ENCODE measurements at regions not wholly inside any gene's neighbourhood (a gene's known extent, or its start where the extent isn't known, plus 50 kb on each side); places are given as distances from the start of the nearest gene placed in this dataset.

DNA sequence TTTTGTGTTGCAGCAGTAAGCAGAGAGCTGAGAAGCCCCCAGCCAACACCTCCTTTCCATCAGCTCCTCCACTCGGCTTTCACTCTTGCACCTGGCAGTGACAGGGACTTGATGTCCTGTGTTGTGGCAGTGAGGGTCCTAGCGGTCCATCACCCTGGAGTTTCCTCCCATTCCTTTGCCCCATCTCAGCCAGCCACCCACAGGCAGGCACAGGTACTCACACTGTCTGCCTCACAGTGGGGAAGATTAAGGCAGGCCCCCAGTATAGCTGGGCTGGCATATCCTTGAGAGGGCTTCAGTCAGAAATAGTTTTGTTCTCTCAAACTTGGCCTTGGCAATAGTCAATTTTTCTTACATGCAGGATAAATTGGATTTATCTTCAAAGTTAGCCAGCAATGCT is 362.7 kb downstream of the GADD45G start:
- 94% methylated on average over 2 of the region's 2 CpGs for WGBS

DNA sequence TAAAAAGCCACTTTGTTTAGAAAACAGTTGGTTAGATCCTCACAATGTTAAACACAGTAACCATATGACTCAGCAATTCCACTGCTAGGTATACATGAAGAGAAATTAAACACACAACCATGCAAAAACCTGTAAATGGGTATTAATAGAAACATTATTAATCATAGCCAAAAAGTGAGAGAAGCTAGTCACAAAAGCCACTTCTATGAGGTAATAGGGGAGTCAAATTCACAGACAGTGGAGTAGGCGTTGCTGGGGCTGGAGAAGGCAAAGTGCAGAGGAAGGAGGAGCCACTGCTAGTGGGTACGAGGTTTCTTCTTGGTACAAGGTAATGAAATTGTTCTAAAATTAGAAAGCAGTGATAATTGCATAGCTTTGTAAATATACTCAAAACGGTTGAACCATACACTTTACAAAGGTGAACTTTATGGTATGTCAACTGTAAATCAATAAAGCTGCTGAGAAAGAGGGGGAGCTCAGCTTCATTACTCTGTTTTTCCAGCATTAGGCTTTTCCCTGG is 364.4 kb downstream of the GADD45G start:
- Histone ChIP-seq H3K27ac (no peak overlapping the region), H3K4me1 (no peaks in the 10 kb centered on the region), H3K27me3 (no peaks in the 10 kb centered on the region), H3K36me3 (no peaks in the 10 kb centered on the region), H3K4me3 (no peak overlapping the region), H3K9me3 (no peaks in the 10 kb centered on the region)
- no peak for TF ChIP-seq POLR2AphosphoS5 (IDR thresholded peaks at IDR 0.05)
- no peak for TF ChIP-seq CTCF (IDR thresholded peaks at IDR 0.05)
- no peak for TF ChIP-seq POLR2A (IDR thresholded peaks at IDR 0.05)
- TF ChIP-seq EP300 (IDR thresholded peaks at IDR 0.05), result no peak
- no peak for DNase-seq (ENCODE audit: low spot score in 2 of 2)
- 29% methylated on average over 3 of the region's 3 CpGs for WGBS

More for the DNA sequence above, 362.7 kb downstream of the GADD45G start:
- Histone ChIP-seq H3K4me1 (peaks cover 3% of the 10 kb centered on the region), H3K27ac (no peak overlapping the region), H3K27me3 (no peaks in the 10 kb centered on the region), H3K36me3 (no peaks in the 10 kb centered on the region), H3K9me3 (no peaks in the 10 kb centered on the region), H3K4me3 (no peak overlapping the region)
- TF ChIP-seq POLR2AphosphoS5 (IDR thresholded peaks at IDR 0.05) (no peak), CTCF (IDR thresholded peaks at IDR 0.05) (no peak), EP300 (IDR thresholded peaks at IDR 0.05) (no peak), POLR2A (IDR thresholded peaks at IDR 0.05) (no peak)
- no peak for DNase-seq (ENCODE audit: low spot score in 2 of 2)

GRCh38 chr9:89969881-89970639 is 365.2 kb downstream of the GADD45G start:
- no peaks in the 10 kb centered on the region for H3K9me3 ChIP-seq
- H3K27ac ChIP-seq, result no peak overlapping the region
- H3K4me1 ChIP-seq, result no peaks in the 10 kb centered on the region
- no peaks in the 10 kb centered on the region for H3K36me3 ChIP-seq
- WGBS, result 92% methylated on average over 11 of the region's 11 CpGs
- no peak overlapping the region for H3K4me3 ChIP-seq
- TF ChIP-seq CTCF (IDR thresholded peaks at IDR 0.05), result no peak
- no peak for TF ChIP-seq EP300 (IDR thresholded peaks at IDR 0.05)
- TF ChIP-seq POLR2A (IDR thresholded peaks at IDR 0.05), result no peak
- no peak for TF ChIP-seq POLR2AphosphoS5 (IDR thresholded peaks at IDR 0.05)
- DNase-seq (ENCODE audit: low spot score in 2 of 2), result no peak
- H3K27me3 ChIP-seq, result no peaks in the 10 kb centered on the region

DNA sequence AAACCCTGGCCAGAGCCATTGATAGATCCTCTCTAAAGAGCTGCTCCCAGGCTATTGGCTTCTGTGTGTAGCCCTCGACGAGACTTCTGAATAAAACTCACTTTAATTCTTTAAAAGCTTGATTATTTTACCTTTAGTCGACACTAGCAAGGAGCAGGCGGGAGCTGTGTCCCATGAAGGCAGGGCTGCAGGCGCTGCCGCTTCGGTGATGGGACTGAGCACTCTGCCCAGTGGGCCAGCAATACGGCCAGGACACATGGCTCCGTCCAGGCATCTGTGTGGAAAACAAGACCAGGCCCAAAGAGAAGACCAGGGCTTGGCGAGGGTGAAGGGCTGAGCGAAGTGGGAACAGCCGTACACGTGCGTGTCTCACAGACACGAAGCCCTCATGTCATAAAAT is 365.9 kb downstream of the GADD45G start:
- DNase-seq (ENCODE audit: low spot score in 2 of 2), result no peak
- TF ChIP-seq CTCF (IDR thresholded peaks at IDR 0.05), result no peak
- TF ChIP-seq POLR2AphosphoS5 (IDR thresholded peaks at IDR 0.05), result no peak
- TF ChIP-seq EP300 (IDR thresholded peaks at IDR 0.05), result no peak
- TF ChIP-seq POLR2A (IDR thresholded peaks at IDR 0.05), result no peak
- WGBS, result 97% methylated on average over 15 of the region's 15 CpGs

DNA sequence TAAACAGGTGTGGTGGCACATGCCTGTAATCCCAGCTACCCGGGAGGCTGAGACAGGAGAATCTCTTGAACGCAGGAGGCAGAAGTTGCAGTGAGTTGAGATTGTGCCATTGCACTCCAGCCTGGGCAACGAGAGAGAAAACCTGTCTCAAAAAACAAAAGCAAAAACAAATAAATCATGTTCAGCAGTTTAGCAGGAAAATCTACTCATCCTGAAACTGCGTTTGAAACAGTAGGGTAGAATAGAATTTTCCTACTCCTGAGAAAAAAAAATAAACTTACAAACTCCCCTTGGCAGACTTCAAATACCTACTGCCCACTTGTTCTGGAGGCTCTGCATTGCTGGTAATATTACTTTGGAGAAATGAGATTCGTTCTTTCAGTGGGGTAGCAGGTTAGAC is 367.7 kb downstream of the GADD45G start:
- Histone ChIP-seq H3K27me3 (no peaks in the 10 kb centered on the region), H3K4me3 (no peak overlapping the region), H3K9me3 (no peaks in the 10 kb centered on the region), H3K36me3 (no peaks in the 10 kb centered on the region), H3K27ac (no peak overlapping the region), H3K4me1 (no peaks in the 10 kb centered on the region)
- DNase-seq (ENCODE audit: low spot score in 2 of 2), result no peak
- TF ChIP-seq POLR2AphosphoS5 (IDR thresholded peaks at IDR 0.05) (no peak), CTCF (IDR thresholded peaks at IDR 0.05) (no peak), EP300 (IDR thresholded peaks at IDR 0.05) (no peak), POLR2A (IDR thresholded peaks at IDR 0.05) (no peak)
- 86% methylated on average over 5 of the region's 5 CpGs for WGBS

More for the DNA sequence above, 365.9 kb downstream of the GADD45G start:
- Histone ChIP-seq H3K9me3 (no peaks in the 10 kb centered on the region), H3K27ac (no peak overlapping the region), H3K27me3 (no peaks in the 10 kb centered on the region), H3K36me3 (no peaks in the 10 kb centered on the region), H3K4me3 (no peak overlapping the region), H3K4me1 (no peaks in the 10 kb centered on the region)

Data from suprapubic skin (tissue), 4 donors.